ENCODE measurements at regions not wholly inside any gene's neighbourhood (a gene's known extent, or its start where the extent isn't known, plus 50 kb on each side); places are given as distances from the start of the nearest gene placed in this dataset.
"Not testable (repeated sequence)": the region's sequence is repeated elsewhere in the genome, so short reads cannot be mapped to it uniquely, and the experiment has no call there.

DNA sequence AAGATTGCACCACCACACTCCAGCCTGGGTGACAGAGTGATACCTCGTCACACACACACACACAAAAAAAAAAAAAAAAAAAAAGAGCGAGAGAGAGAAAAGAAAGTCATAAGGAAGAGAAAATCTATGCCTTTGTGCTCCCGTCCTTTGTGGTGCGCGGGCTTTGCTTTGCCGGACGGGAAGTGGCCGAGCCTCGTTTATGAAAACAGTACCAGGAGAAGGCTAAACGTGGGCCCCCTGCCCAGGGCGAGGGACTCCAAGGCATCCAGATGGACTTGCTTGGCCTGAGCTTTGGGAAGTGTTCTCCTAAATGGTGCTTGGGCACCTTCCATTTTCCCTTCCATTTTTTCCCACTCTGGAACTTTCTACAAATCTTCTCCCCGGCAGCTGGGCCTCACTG lies 109.3 kb upstream of the LRPAP1 start:
- H3K79me2 ChIP-seq (ENCODE audit: low read length), result no peaks in the 10 kb centered on the region
- no peak overlapping the region for H2AFZ ChIP-seq (ENCODE audit: low read length)
- no peak overlapping the region for H3K4me3 ChIP-seq (ENCODE audit: low read length)
- H3K4me2 ChIP-seq (ENCODE audit: low read depth, low read length, poor library complexity, severe bottlenecking), result no peak overlapping the region
- no peaks in the 10 kb centered on the region for H3K9me3 ChIP-seq (ENCODE audit: low read length)
- no peaks in the 10 kb centered on the region for H3K36me3 ChIP-seq (ENCODE audit: insufficient read depth, low read length)
- H3K9ac ChIP-seq (ENCODE audit: low read length), result no peak overlapping the region
- H3K27ac ChIP-seq (ENCODE audit: low read length), result no peak overlapping the region
- no peaks in the 10 kb centered on the region for H3K4me1 ChIP-seq (ENCODE audit: low read length)
- no peaks in the 10 kb centered on the region for H4K20me1 ChIP-seq (ENCODE audit: insufficient read depth, low read depth, low read length)
- DNase-seq, result no peak
- H3K27me3 ChIP-seq (ENCODE audit: low read length), result no peaks in the 10 kb centered on the region
- no peaks in the 10 kb centered on the region for H3K9me2 ChIP-seq (replicated peaks; ENCODE audit: insufficient read depth, low read length)

DNA sequence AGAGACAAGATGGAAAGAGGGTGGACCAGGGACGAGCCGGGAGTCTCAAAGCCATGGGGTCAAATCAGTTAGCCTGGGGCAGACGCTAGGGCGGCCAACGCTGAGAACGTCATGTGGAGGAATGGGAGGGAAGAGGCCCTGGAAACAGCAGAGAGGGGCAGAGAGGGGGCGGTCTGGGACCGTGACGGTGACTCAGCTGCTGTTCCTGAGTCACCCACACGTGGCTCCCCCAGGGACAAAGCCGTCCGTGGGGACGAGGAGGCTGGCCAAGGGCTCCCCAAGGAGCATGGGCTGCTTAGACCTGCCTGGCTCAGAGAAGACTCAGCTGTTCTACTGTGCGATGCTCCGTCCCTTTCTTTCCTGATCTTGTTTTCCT lies 108.4 kb upstream of the LRPAP1 start:
- Histone ChIP-seq H3K36me3 (ENCODE audit: insufficient read depth, low read length) (no peaks in the 10 kb centered on the region), H3K79me2 (ENCODE audit: low read length) (no peaks in the 10 kb centered on the region), H3K9ac (ENCODE audit: low read length) (no peak overlapping the region), H2AFZ (ENCODE audit: low read length) (no peak overlapping the region), H4K20me1 (ENCODE audit: insufficient read depth, low read depth, low read length) (no peaks in the 10 kb centered on the region), H3K9me3 (ENCODE audit: low read length) (no peaks in the 10 kb centered on the region), H3K27ac (ENCODE audit: low read length) (no peak overlapping the region), H3K27me3 (ENCODE audit: low read length) (no peaks in the 10 kb centered on the region), H3K4me3 (ENCODE audit: low read length) (no peak overlapping the region), H3K4me1 (ENCODE audit: low read length) (no peaks in the 10 kb centered on the region), H3K4me2 (ENCODE audit: low read depth, low read length, poor library complexity, severe bottlenecking) (no peak overlapping the region), H3K9me2 (replicated peaks; ENCODE audit: insufficient read depth, low read length) (no peaks in the 10 kb centered on the region)
- peak; percentile 54 for DNase-seq

- Histone ChIP-seq H3K27me3 (ENCODE audit: low read length) (no peaks in the 10 kb centered on the region), H3K79me2 (ENCODE audit: low read length) (no peaks in the 10 kb centered on the region), H3K4me1 (ENCODE audit: low read length) (no peaks in the 10 kb centered on the region), H3K9me2 (replicated peaks; ENCODE audit: insufficient read depth, low read length) (no peaks in the 10 kb centered on the region), H2AFZ (ENCODE audit: low read length) (no peak overlapping the region), H3K9ac (ENCODE audit: low read length) (no peak overlapping the region), H3K4me2 (ENCODE audit: low read depth, low read length, poor library complexity, severe bottlenecking) (no peak overlapping the region), H4K20me1 (ENCODE audit: insufficient read depth, low read depth, low read length) (no peaks in the 10 kb centered on the region), H3K9me3 (ENCODE audit: low read length) (no peaks in the 10 kb centered on the region), H3K36me3 (ENCODE audit: insufficient read depth, low read length) (no peaks in the 10 kb centered on the region), H3K27ac (ENCODE audit: low read length) (no peak overlapping the region), H3K4me3 (ENCODE audit: low read length) (no peak overlapping the region)
- DNase-seq, result no peak
These were observed 107.7 kb upstream of the LRPAP1 start for GRCh38 chr4:3639613-3640586.

DNA sequence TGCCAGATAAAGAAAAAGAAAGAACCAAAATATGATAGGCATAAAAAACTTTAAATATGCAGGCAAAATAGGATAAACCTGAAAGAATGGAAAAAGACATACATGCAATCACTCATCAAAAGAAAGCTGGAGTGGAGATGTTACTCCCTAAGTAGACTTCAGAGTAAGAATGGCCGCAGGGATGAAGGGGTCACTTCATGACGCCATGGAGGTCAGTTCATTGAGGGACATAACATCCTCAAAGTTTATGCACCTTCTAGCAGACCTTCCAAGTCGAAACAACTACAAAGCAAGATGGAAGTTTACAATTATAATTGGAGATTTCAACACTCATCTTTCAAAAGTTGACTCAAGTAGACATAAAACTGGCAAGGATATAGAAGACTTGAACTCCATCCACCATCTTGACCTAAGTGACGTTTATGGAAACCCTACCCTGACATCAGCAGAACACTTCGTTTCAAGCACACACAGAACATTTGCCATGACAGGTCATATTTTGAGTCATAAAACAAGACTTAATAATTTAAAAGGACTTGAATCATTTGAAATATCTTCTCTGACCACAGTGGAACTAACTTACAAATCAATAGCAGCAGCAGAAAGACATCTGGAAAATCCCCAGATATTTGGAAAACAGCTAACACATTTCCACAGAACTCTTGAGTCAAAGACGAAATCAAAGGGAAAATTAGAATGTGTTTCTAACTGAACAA lies 106.0 kb upstream of the LRPAP1 start:
- no peak overlapping the region for H3K4me2 ChIP-seq (ENCODE audit: low read depth, low read length, poor library complexity, severe bottlenecking)
- no peak overlapping the region for H3K27ac ChIP-seq (ENCODE audit: low read length)
- H3K4me3 ChIP-seq (ENCODE audit: low read length), result no peak overlapping the region
- no peaks in the 10 kb centered on the region for H3K4me1 ChIP-seq (ENCODE audit: low read length)
- no peaks in the 10 kb centered on the region for H4K20me1 ChIP-seq (ENCODE audit: insufficient read depth, low read depth, low read length)
- H3K27me3 ChIP-seq (ENCODE audit: low read length), result no peaks in the 10 kb centered on the region
- no peak overlapping the region for H2AFZ ChIP-seq (ENCODE audit: low read length)
- no peaks in the 10 kb centered on the region for H3K9me3 ChIP-seq (ENCODE audit: low read length)
- H3K9me2 ChIP-seq (replicated peaks; ENCODE audit: insufficient read depth, low read length), result no peaks in the 10 kb centered on the region
- H3K79me2 ChIP-seq (ENCODE audit: low read length), result no peaks in the 10 kb centered on the region
- no peak overlapping the region for H3K9ac ChIP-seq (ENCODE audit: low read length)
- no peak for DNase-seq
- no peaks in the 10 kb centered on the region for H3K36me3 ChIP-seq (ENCODE audit: insufficient read depth, low read length)

DNA sequence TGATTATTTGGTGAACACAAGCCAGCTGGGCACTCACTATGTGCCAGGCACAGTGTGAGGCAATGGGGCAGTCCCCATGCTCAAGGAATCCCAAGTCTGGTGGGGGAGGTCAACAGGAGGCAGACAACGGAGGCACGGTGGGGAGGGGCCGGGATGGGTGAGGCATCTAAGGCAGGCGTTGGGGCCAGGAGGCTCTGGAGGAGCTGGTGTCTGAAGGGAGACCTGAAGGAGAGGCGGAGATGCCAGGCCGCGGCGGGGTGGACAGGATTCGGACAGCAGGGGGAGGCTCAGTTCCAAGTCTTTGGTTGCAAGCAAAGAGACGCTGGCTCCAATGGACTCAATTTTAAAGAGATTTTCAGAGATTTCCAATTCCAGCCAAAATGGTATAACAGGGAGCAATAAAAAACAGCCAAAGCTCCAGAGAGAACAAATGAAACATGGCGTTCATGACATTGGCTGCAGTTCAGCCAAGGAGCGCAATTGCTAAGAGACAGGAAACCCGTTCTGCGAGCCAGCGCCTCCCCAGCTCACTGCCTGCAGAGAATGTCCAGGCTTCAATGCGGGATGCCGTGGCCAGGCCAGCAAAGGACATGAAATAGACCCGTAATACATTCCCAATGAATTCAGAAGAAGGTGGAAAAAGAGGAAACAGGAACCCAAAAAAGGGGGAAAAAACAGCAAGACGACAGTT lies 105.2 kb upstream of the LRPAP1 start:
- Histone ChIP-seq H3K4me1 (ENCODE audit: low read length) (no peaks in the 10 kb centered on the region), H4K20me1 (ENCODE audit: insufficient read depth, low read depth, low read length) (no peaks in the 10 kb centered on the region), H3K4me3 (ENCODE audit: low read length) (no peak overlapping the region), H3K9ac (ENCODE audit: low read length) (no peak overlapping the region), H3K36me3 (ENCODE audit: insufficient read depth, low read length) (no peaks in the 10 kb centered on the region), H3K79me2 (ENCODE audit: low read length) (no peaks in the 10 kb centered on the region), H3K9me2 (replicated peaks; ENCODE audit: insufficient read depth, low read length) (no peaks in the 10 kb centered on the region), H3K27ac (ENCODE audit: low read length) (no peak overlapping the region), H2AFZ (ENCODE audit: low read length) (no peak overlapping the region), H3K4me2 (ENCODE audit: low read depth, low read length, poor library complexity, severe bottlenecking) (no peak overlapping the region), H3K27me3 (ENCODE audit: low read length) (no peaks in the 10 kb centered on the region), H3K9me3 (ENCODE audit: low read length) (no peaks in the 10 kb centered on the region)
- no peak for DNase-seq

DNA sequence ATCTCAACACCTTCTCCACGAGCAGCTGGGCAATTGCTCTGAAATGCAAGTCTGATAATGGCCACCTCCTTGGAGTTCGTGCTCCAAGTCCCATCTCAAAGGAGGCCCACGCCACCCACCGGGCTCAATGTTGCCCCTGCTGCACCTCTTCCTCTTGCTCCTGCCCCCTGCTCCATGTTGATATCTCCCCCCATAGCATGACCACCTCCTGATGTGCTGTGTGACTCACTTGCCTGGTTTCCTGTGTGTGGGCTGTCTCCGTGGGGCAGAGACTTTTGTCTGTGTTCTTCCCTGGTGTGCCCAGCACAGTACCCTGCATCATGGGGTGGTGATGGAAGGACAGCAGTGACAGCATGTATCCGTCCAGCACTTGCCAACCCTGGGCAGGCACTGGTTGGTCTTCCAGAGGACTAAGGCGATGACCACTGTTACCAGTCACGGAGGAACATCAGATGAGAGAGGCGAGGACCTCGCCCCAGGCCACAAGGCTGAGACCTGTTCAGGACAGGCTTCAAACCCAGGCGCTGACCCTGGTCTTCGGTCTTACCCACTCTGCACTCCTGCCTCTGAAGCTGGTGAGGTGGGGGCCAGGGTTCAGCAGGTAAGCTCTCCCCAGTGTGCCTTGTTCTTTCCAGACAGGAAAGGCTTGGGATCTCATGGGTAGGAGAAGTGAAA lies 104.6 kb upstream of the LRPAP1 start:
- no peaks in the 10 kb centered on the region for H3K9me3 ChIP-seq (ENCODE audit: low read length)
- no peak overlapping the region for H3K4me3 ChIP-seq (ENCODE audit: low read length)
- DNase-seq, result no peak
- no peaks in the 10 kb centered on the region for H4K20me1 ChIP-seq (ENCODE audit: insufficient read depth, low read depth, low read length)
- no peaks in the 10 kb centered on the region for H3K79me2 ChIP-seq (ENCODE audit: low read length)
- no peak overlapping the region for H2AFZ ChIP-seq (ENCODE audit: low read length)
- H3K4me1 ChIP-seq (ENCODE audit: low read length), result no peaks in the 10 kb centered on the region
- H3K27me3 ChIP-seq (ENCODE audit: low read length), result no peaks in the 10 kb centered on the region
- no peaks in the 10 kb centered on the region for H3K9me2 ChIP-seq (replicated peaks; ENCODE audit: insufficient read depth, low read length)
- no peaks in the 10 kb centered on the region for H3K36me3 ChIP-seq (ENCODE audit: insufficient read depth, low read length)
- no peak overlapping the region for H3K27ac ChIP-seq (ENCODE audit: low read length)
- H3K9ac ChIP-seq (ENCODE audit: low read length), result no peak overlapping the region
- no peak overlapping the region for H3K4me2 ChIP-seq (ENCODE audit: low read depth, low read length, poor library complexity, severe bottlenecking)

GRCh38 chr4:3636020-3636419 lies 103.8 kb upstream of the LRPAP1 start:
- not testable (repeated sequence) for H3K4me2 ChIP-seq (ENCODE audit: low read depth, low read length, poor library complexity, severe bottlenecking); H3K9me2 ChIP-seq (replicated peaks; ENCODE audit: insufficient read depth, low read length); H3K4me3 ChIP-seq (ENCODE audit: low read length); H3K4me1 ChIP-seq (ENCODE audit: low read length); H3K9ac ChIP-seq (ENCODE audit: low read length); H3K27me3 ChIP-seq (ENCODE audit: low read length); H2AFZ ChIP-seq (ENCODE audit: low read length); H3K27ac ChIP-seq (ENCODE audit: low read length); H4K20me1 ChIP-seq (ENCODE audit: insufficient read depth, low read depth, low read length); H3K36me3 ChIP-seq (ENCODE audit: insufficient read depth, low read length); H3K79me2 ChIP-seq (ENCODE audit: low read length); DNase-seq; H3K9me3 ChIP-seq (ENCODE audit: low read length)

Measured in Karpas-422 (cell line).